ENCODE measurements at regions not wholly inside any gene's neighbourhood (a gene's known extent, or its start where the extent isn't known, plus 50 kb on each side); places are given as distances from the start of the nearest gene placed in this dataset.

DNA sequence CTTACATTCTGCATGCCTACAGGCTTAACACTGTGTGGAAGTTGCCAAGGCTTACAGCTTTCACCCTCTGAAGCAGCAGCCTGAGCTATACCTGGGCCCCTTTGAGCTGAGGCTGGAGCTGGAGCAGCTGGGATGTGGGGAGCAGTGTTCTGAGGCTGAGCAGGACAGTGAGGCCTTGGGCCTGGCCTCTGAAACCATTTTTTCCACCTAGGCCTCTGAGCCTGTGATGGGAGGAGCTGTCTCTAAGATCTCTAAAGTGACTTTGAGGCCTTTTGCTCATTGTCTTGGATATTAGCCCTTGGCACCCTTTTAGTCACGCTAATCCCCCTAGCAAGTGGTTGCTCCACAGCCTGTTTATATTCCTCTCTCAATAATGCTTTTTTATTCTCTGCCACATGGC, 59.9 kb upstream of the ZBED5 start:
- no peak for TF ChIP-seq SIN3A (IDR thresholded peaks at IDR 0.05; ENCODE audit: low read depth)
- TF ChIP-seq EZH2 (IDR thresholded peaks at IDR 0.05) = no peak
- TF ChIP-seq ZNF274 (IDR thresholded peaks at IDR 0.05; ENCODE audit: low read depth, low read length) = no peak
- TF ChIP-seq POLR2AphosphoS5 (IDR thresholded peaks at IDR 0.05; ENCODE audit: low read depth, low read length) = no peak
- no peak for TF ChIP-seq TCF7L2 (IDR thresholded peaks at IDR 0.05; ENCODE audit: borderline replicate concordance, extremely low read depth, insufficient read depth, insufficient read length)
- TF ChIP-seq CBX3 (IDR thresholded peaks at IDR 0.05; ENCODE audit: low read depth) = no peak
- TF ChIP-seq CTCF (IDR thresholded peaks at IDR 0.05 in 2 of 3, conservative IDR thresholded peaks at IDR 0.05 in 1 of 3; ENCODE audit: borderline replicate concordance in 1 of 3, insufficient read depth in 1 of 3, low read depth in 2 of 3, low read length in 2 of 3) = no peak
- TF ChIP-seq ELF1 (IDR thresholded peaks at IDR 0.05; ENCODE audit: borderline replicate concordance, low read depth) = no peak
- TF ChIP-seq FOSL1 (IDR thresholded peaks at IDR 0.05; ENCODE audit: low read depth) = no peak
- TF ChIP-seq, protein P1, sequence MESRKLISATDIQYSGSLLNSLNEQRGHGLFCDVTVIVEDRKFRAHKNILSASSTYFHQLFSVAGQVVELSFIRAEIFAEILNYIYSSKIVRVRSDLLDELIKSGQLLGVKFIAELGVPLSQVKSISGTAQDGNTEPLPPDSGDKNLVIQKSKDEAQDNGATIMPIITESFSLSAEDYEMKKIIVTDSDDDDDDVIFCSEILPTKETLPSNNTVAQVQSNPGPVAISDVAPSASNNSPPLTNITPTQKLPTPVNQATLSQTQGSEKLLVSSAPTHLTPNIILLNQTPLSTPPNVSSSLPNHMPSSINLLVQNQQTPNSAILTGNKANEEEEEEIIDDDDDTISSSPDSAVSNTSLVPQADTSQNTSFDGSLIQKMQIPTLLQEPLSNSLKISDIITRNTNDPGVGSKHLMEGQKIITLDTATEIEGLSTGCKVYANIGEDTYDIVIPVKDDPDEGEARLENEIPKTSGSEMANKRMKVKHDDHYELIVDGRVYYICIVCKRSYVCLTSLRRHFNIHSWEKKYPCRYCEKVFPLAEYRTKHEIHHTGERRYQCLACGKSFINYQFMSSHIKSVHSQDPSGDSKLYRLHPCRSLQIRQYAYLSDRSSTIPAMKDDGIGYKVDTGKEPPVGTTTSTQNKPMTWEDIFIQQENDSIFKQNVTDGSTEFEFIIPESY (IDR thresholded peaks at IDR 0.05; ENCODE audit: extremely low read depth, insufficient replicate concordance, low read length) = no peak
- TF ChIP-seq EZH2phosphoT487 (IDR thresholded peaks at IDR 0.05; ENCODE audit: borderline replicate concordance) = no peak
- TF ChIP-seq REST (IDR thresholded peaks at IDR 0.05; ENCODE audit: low read depth) = no peak
- ATAC-seq = no peak
- no peak overlapping the region for H3K27ac ChIP-seq (ENCODE audit: low read depth, low read length)
- ChIA-PET RAD21 (ENCODE audit: low non-redundant PET in 1 of 2, low total read pairs in 2 of 2, uncharacterized antibody in 2 of 2, unreplicated experiment in 2 of 2) (no interaction called here), CTCF (interaction anchor here (1.6 kb wide), 1 partner anchor 16 kb away, joined by 6 read pairs; no protein-coding TSS in a partner anchor), POLR2A (no interaction called here)
- no peaks in the 10 kb centered on the region for H3K9me2 ChIP-seq (ENCODE audit: insufficient read depth)
- intact Hi-C loops (cut with micrococcal nuclease) = no loop called here
- H3K4me2 ChIP-seq (ENCODE audit: low read length) = no peak overlapping the region
- no peaks in the 10 kb centered on the region; a peak in 1 of 4 replicates for H3K36me3 ChIP-seq (ENCODE audit: control insufficient read depth in 1 of 2, insufficient read depth in 2 of 2, low read length in 2 of 2)
- no peak overlapping the region for H3K9ac ChIP-seq (ENCODE audit: low read length)
- no peaks in the 10 kb centered on the region for H3K27me3 ChIP-seq (ENCODE audit: insufficient read depth, low read length)
- no peaks in the 10 kb centered on the region for H3K79me2 ChIP-seq (ENCODE audit: insufficient read depth, low read length)
- DNase-seq (ENCODE audit: low read depth, low spot score) = no peak
- H3K4me3 ChIP-seq (replicated peaks in 1 of 2; ENCODE audit: low read depth in 1 of 2, low read length in 2 of 2) = no peak overlapping the region
- peaks cover 5 to 7% of the 10 kb centered on the region in 2 experiments; a peak in 2 of 4 replicates for H3K9me3 ChIP-seq (ENCODE audit: control insufficient read depth in 1 of 2, insufficient read depth in 1 of 2, low read depth in 1 of 2, low read length in 2 of 2)
- H3K4me1 ChIP-seq (ENCODE audit: control insufficient read depth in 1 of 2, insufficient read depth in 2 of 2, low read length in 2 of 2) = no peaks in the 10 kb centered on the region
- H4K20me1 ChIP-seq (ENCODE audit: insufficient read depth) = no peaks in the 10 kb centered on the region
- no TSS peak for BruUV-seq (replicated peaks)
- H2AFZ ChIP-seq (ENCODE audit: low read depth, low read length, poor library complexity, severe bottlenecking) = no peak overlapping the region

Data from HCT116 (cell line).